H7 (cell line): ENCODE measurements at regions not wholly inside any gene's neighbourhood (a gene's known extent, or its start where the extent isn't known, plus 50 kb on each side); places are given as distances from the start of the nearest gene placed in this dataset.

ENCODE experiments used
- DNase-seq: peaks from one replicate; pipeline ENCODE4 v3.0.0; 2012
- H3K27me3 ChIP-seq: 2 replicates; pipeline ENCODE4 v1.6.0; 2011; ENCODE audit warnings: mild to moderate bottlenecking, low read length; ENCODE audit not compliant: control insufficient read depth, insufficient read depth
- H3K36me3 ChIP-seq: replicated peaks from 2 replicates; pipeline ENCODE4 v1.5.1; 2011; ENCODE audit warnings: low read length; ENCODE audit not compliant: control insufficient read depth, insufficient read depth
- H3K4me3 ChIP-seq: 2 replicates; pipeline ENCODE4 v1.5.1; 2011; ENCODE audit warnings: low read depth, mild to moderate bottlenecking, control low read depth, low read length, moderate library complexity; ENCODE audit not compliant: insufficient read depth

GRCh38 chr4:164154416-164154815, 599.5 kb upstream of the SMIM31 start:
- DNase-seq, result no peak
- Histone ChIP-seq H3K36me3 (no peaks in the 10 kb centered on the region), H3K4me3 (no peak overlapping the region), H3K27me3 (no peaks in the 10 kb centered on the region)

- Histone ChIP-seq H3K27me3 (no peaks in the 10 kb centered on the region), H3K4me3 (no peak overlapping the region), H3K36me3 (no peaks in the 10 kb centered on the region)
- no peak for DNase-seq
These were observed 584.3 kb upstream of the SMIM31 start for GRCh38 chr4:164169591-164169990.

GRCh38 chr4:164177153-164177552, 576.8 kb upstream of the SMIM31 start:
- no peak for DNase-seq
- no peaks in the 10 kb centered on the region for H3K27me3 ChIP-seq
- no peaks in the 10 kb centered on the region for H3K36me3 ChIP-seq
- no peak overlapping the region for H3K4me3 ChIP-seq

GRCh38 chr4:164177753-164178152, 576.2 kb upstream of the SMIM31 start:
- Histone ChIP-seq H3K4me3 (no peak overlapping the region), H3K36me3 (no peaks in the 10 kb centered on the region), H3K27me3 (no peaks in the 10 kb centered on the region)
- DNase-seq, result no peak

- DNase-seq, result no peak
- no peaks in the 10 kb centered on the region for H3K27me3 ChIP-seq
- H3K4me3 ChIP-seq, result no peak overlapping the region
- no peaks in the 10 kb centered on the region for H3K36me3 ChIP-seq
These were observed 565.7 kb upstream of the SMIM31 start for GRCh38 chr4:164188236-164188635.

GRCh38 chr4:164192844-164193243, 561.1 kb upstream of the SMIM31 start:
- DNase-seq, result no peak
- H3K27me3 ChIP-seq, result no peaks in the 10 kb centered on the region
- no peaks in the 10 kb centered on the region for H3K36me3 ChIP-seq
- no peak overlapping the region for H3K4me3 ChIP-seq

- DNase-seq, result no peak
- Histone ChIP-seq H3K27me3 (no peaks in the 10 kb centered on the region), H3K36me3 (no peaks in the 10 kb centered on the region), H3K4me3 (no peak overlapping the region)
These were observed 560.3 kb upstream of the SMIM31 start for GRCh38 chr4:164193676-164194075.

GRCh38 chr4:164197556-164197955, 556.4 kb upstream of the SMIM31 start:
- DNase-seq, result no peak
- H3K36me3 ChIP-seq, result no peaks in the 10 kb centered on the region
- H3K4me3 ChIP-seq, result no peak overlapping the region
- H3K27me3 ChIP-seq, result no peaks in the 10 kb centered on the region

GRCh38 chr4:164203476-164203875, 550.5 kb upstream of the SMIM31 start:
- no peaks in the 10 kb centered on the region for H3K27me3 ChIP-seq

GRCh38 chr4:164204434-164204833, 549.5 kb upstream of the SMIM31 start:
- no peak for DNase-seq
- Histone ChIP-seq H3K36me3 (no peaks in the 10 kb centered on the region), H3K4me3 (no peak overlapping the region), H3K27me3 (no peaks in the 10 kb centered on the region)

More at GRCh38 chr4:164203476-164203875, 550.5 kb upstream of the SMIM31 start:
- Histone ChIP-seq H3K36me3 (no peaks in the 10 kb centered on the region), H3K4me3 (no peak overlapping the region)
- no peak for DNase-seq

GRCh38 chr4:164207460-164207859, 546.5 kb upstream of the SMIM31 start:
- no peaks in the 10 kb centered on the region for H3K36me3 ChIP-seq
- DNase-seq, result no peak

GRCh38 chr4:164210377-164210776, 543.6 kb upstream of the SMIM31 start:
- no peak for DNase-seq

More at GRCh38 chr4:164207460-164207859, 546.5 kb upstream of the SMIM31 start:
- H3K4me3 ChIP-seq, result no peak overlapping the region
- H3K27me3 ChIP-seq, result no peaks in the 10 kb centered on the region

GRCh38 chr4:164212134-164212533, 541.8 kb upstream of the SMIM31 start:
- Histone ChIP-seq H3K4me3 (no peak overlapping the region), H3K36me3 (no peaks in the 10 kb centered on the region)
- DNase-seq, result no peak

More at GRCh38 chr4:164210377-164210776, 543.6 kb upstream of the SMIM31 start:
- H3K4me3 ChIP-seq, result no peak overlapping the region
- H3K27me3 ChIP-seq, result no peaks in the 10 kb centered on the region
- no peaks in the 10 kb centered on the region for H3K36me3 ChIP-seq

GRCh38 chr4:164212714-164213113, 541.2 kb upstream of the SMIM31 start:
- no peak overlapping the region for H3K4me3 ChIP-seq
- H3K36me3 ChIP-seq, result no peaks in the 10 kb centered on the region
- H3K27me3 ChIP-seq, result no peaks in the 10 kb centered on the region
- no peak for DNase-seq

More at GRCh38 chr4:164212134-164212533, 541.8 kb upstream of the SMIM31 start:
- no peaks in the 10 kb centered on the region for H3K27me3 ChIP-seq

GRCh38 chr4:164215113-164215741, 538.7 kb upstream of the SMIM31 start:
- Histone ChIP-seq H3K36me3 (no peaks in the 10 kb centered on the region), H3K4me3 (no peak overlapping the region), H3K27me3 (no peaks in the 10 kb centered on the region)
- DNase-seq, result no peak

- Histone ChIP-seq H3K36me3 (no peaks in the 10 kb centered on the region), H3K4me3 (no peak overlapping the region), H3K27me3 (no peaks in the 10 kb centered on the region)
- no peak for DNase-seq
These were observed 532.3 kb upstream of the SMIM31 start for GRCh38 chr4:164221631-164222030.
